SK-N-SH (cell line): ENCODE measurements at regions not wholly inside any gene's neighbourhood (a gene's known extent, or its start where the extent isn't known, plus 50 kb on each side); places are given as distances from the start of the nearest gene placed in this dataset.

Experiments used
- SIN3A ChIP-seq: IDR thresholded peaks from 2 replicates; pipeline ENCODE4 v1.6.1; 2012; ENCODE audit warnings: low read depth, mild to moderate bottlenecking, low read length, moderate library complexity, borderline replicate concordance
- TAF1 ChIP-seq: IDR thresholded peaks from 2 replicates; pipeline ENCODE4 v1.6.1; 2012; ENCODE audit warnings: low read depth, mild to moderate bottlenecking, low read length, moderate library complexity, borderline replicate concordance
- USF2 ChIP-seq: fragments of 150-350 bp; IDR thresholded peaks from 2 replicates; pipeline ENCODE4 v1.6.1; 2017; ENCODE audit warnings: antibody characterized with exemption, low read length, low read depth, borderline replicate concordance
- TF ChIP-seq, protein P1 (sequence below): fragments of 200-600 bp; sonication (generic); IDR thresholded peaks from 2 replicates; pipeline ENCODE4 v1.6.1; 2017; ENCODE audit warnings: antibody characterized with exemption, mild to moderate bottlenecking, moderate library complexity
- TF ChIP-seq, protein P2 (sequence below): IDR thresholded peaks from 2 replicates; pipeline ENCODE4 v1.4.0; 2012; ENCODE audit warnings: low read depth

- TF ChIP-seq USF2 (no peak), SIN3A (no peak), TAF1 (no peak)
- TF ChIP-seq, protein P1, sequence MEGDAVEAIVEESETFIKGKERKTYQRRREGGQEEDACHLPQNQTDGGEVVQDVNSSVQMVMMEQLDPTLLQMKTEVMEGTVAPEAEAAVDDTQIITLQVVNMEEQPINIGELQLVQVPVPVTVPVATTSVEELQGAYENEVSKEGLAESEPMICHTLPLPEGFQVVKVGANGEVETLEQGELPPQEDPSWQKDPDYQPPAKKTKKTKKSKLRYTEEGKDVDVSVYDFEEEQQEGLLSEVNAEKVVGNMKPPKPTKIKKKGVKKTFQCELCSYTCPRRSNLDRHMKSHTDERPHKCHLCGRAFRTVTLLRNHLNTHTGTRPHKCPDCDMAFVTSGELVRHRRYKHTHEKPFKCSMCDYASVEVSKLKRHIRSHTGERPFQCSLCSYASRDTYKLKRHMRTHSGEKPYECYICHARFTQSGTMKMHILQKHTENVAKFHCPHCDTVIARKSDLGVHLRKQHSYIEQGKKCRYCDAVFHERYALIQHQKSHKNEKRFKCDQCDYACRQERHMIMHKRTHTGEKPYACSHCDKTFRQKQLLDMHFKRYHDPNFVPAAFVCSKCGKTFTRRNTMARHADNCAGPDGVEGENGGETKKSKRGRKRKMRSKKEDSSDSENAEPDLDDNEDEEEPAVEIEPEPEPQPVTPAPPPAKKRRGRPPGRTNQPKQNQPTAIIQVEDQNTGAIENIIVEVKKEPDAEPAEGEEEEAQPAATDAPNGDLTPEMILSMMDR, result no peak
- TF ChIP-seq, protein P2, sequence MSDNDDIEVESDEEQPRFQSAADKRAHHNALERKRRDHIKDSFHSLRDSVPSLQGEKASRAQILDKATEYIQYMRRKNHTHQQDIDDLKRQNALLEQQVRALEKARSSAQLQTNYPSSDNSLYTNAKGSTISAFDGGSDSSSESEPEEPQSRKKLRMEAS, result no peak
Measured at GRCh38 chrX:112279940-112280339, 197.4 kb upstream of the TRPC5 start.
